ENCODE measurements at regions not wholly inside any gene's neighbourhood (a gene's known extent, or its start where the extent isn't known, plus 50 kb on each side); places are given as distances from the start of the nearest gene placed in this dataset.
A peak's percentile ranks its signal among the peaks of the same experiment; 100 is the strongest.

DNA sequence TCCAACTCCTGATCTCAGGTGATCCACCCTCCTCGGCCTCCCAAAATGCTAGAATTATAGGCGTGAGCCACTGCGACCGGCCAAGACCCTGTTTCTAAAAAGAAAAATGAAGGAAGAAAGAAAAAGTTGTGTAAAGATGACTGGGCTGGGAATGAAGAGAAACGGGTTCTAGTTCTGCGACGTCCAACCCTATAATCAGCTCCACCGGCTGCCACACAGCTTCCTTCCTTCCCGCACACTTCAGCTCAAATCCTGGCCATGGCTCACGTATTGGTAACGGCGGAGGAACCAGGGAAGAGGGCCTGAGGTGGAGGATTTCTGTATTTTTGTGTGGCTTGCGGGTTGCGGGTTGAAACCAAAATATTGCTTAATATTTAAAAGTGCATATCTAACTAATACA is 88.1 kb downstream of the MYL12B start:
- no peaks in the 10 kb centered on the region for H3K9me3 ChIP-seq (ENCODE audit: low read length)
- DNase-seq (no peak), ATAC-seq (no peak)
- intact Hi-C loops (cut with micrococcal nuclease), result no loop called here
- no peak overlapping the region for H2AFZ ChIP-seq (ENCODE audit: low read length)
- peaks cover 10% of the 10 kb centered on the region for H3K4me1 ChIP-seq (ENCODE audit: insufficient read depth, low read length)
- H3K79me2 ChIP-seq (ENCODE audit: low read length), result no peaks in the 10 kb centered on the region
- BruUV-seq (replicated peaks), result no TSS peak
- H3F3A ChIP-seq (ENCODE audit: low read length, unreplicated experiment), result no peaks in the 10 kb centered on the region
- H3K36me3 ChIP-seq (ENCODE audit: low read depth, low read length), result no peaks in the 10 kb centered on the region
- no peaks in the 10 kb centered on the region for H3K27me3 ChIP-seq (ENCODE audit: low read length)
- no peak overlapping the region for H3K9ac ChIP-seq (ENCODE audit: low read length)
- ChIA-PET POLR2A (ENCODE audit: unreplicated experiment) (interaction anchor here (0.6 kb wide), 1 partner anchor 317 kb away, joined by 5 read pairs; no protein-coding TSS in a partner anchor), CTCF (no interaction called here)
- H3K4me3 ChIP-seq (ENCODE audit: low read length), result no peak overlapping the region
- H3K4me2 ChIP-seq (ENCODE audit: low read length), result no peak overlapping the region
- H3K27ac ChIP-seq (ENCODE audit: low read length), result no peak overlapping the region
- H4K20me1 ChIP-seq (ENCODE audit: low read length), result no peaks in the 10 kb centered on the region
- no peaks in the 10 kb centered on the region for H3K9me2 ChIP-seq (replicated peaks; ENCODE audit: low read length)
- TF ChIP-seq, protein P1, sequence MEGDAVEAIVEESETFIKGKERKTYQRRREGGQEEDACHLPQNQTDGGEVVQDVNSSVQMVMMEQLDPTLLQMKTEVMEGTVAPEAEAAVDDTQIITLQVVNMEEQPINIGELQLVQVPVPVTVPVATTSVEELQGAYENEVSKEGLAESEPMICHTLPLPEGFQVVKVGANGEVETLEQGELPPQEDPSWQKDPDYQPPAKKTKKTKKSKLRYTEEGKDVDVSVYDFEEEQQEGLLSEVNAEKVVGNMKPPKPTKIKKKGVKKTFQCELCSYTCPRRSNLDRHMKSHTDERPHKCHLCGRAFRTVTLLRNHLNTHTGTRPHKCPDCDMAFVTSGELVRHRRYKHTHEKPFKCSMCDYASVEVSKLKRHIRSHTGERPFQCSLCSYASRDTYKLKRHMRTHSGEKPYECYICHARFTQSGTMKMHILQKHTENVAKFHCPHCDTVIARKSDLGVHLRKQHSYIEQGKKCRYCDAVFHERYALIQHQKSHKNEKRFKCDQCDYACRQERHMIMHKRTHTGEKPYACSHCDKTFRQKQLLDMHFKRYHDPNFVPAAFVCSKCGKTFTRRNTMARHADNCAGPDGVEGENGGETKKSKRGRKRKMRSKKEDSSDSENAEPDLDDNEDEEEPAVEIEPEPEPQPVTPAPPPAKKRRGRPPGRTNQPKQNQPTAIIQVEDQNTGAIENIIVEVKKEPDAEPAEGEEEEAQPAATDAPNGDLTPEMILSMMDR (conservative IDR thresholded peaks at IDR 0.05; ENCODE audit: low read depth, low read length), result no peak
- TF ChIP-seq EZH2phosphoT487 (IDR thresholded peaks at IDR 0.05; ENCODE audit: borderline replicate concordance, low read length), result no peak
- TF ChIP-seq EZH2 (IDR thresholded peaks at IDR 0.05; ENCODE audit: low read length, unreplicated experiment), result no peak

DNA sequence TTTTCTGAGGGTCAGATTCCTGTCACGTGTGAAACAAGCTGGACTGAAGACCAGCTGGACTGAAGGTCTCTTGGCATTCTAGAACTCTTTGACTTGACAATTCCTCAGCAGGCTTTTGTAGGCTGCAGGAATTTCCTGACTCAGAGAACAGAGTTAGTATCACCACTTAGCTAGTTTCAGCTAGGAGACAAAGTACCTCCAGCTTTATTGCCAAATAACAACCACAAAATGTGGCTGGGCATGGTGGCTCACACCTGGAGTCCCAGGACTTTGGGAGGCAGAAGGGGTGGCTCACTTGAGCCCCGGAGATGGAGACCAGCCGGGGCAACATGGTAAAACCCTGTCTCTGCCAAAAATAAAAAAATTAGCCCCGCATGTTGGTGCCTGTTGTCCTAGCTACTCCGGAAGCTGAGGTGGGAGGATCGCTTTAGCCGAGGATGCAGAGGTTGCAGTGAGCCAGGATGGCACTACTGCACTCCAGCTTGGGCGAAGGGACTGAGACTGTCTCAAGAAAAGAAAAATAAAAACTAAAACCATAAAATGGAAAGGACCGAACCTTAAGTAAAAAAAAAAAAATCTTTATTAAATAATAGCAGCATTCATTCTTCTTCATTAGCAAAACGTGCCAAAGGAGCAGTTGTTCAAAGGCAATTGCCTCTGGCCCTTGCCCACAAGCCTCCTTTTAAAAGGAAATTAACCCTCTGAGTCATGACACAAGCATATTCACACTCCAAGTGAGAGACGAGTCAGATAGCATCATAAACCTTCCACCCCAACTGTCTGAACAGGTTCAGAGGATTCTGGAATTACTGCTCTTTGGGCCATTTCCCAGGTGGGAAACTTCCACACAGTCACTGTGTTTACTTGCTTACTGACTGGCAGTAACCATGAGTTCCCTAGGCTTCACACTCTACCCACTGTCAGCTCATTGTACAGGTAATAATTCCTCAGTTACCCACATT is 88.9 kb downstream of the MYL12B start:
- Histone ChIP-seq H3K9me3 (ENCODE audit: low read length) (no peaks in the 10 kb centered on the region), H3K4me3 (ENCODE audit: low read length) (no peak overlapping the region), H3K36me3 (ENCODE audit: low read depth, low read length) (no peaks in the 10 kb centered on the region), H2AFZ (ENCODE audit: low read length) (peak overlapping the region; percentile 16; the same call in 1 of the 2 replicates), H4K20me1 (ENCODE audit: low read length) (no peaks in the 10 kb centered on the region), H3K9ac (ENCODE audit: low read length) (no peak overlapping the region), H3K9me2 (replicated peaks; ENCODE audit: low read length) (no peaks in the 10 kb centered on the region), H3K4me1 (ENCODE audit: insufficient read depth, low read length) (peaks cover 10% of the 10 kb centered on the region), H3K4me2 (ENCODE audit: low read length) (no peak overlapping the region), H3K27ac (ENCODE audit: low read length) (no peak overlapping the region), H3F3A (ENCODE audit: low read length, unreplicated experiment) (no peaks in the 10 kb centered on the region), H3K79me2 (ENCODE audit: low read length) (no peaks in the 10 kb centered on the region), H3K27me3 (ENCODE audit: low read length) (no peaks in the 10 kb centered on the region)
- peak; percentile 94 for ATAC-seq
- ChIA-PET POLR2A (ENCODE audit: unreplicated experiment) (no interaction called here), CTCF (no interaction called here)
- BruUV-seq (replicated peaks), result no TSS peak
- DNase-seq, result peak; percentile 76
- TF ChIP-seq EZH2 (IDR thresholded peaks at IDR 0.05; ENCODE audit: low read length, unreplicated experiment) (no peak), EZH2phosphoT487 (IDR thresholded peaks at IDR 0.05; ENCODE audit: borderline replicate concordance, low read length) (no peak)
- TF ChIP-seq, protein P1 (conservative IDR thresholded peaks at IDR 0.05; ENCODE audit: low read depth, low read length), result no peak
- intact Hi-C loops (cut with micrococcal nuclease), result no loop called here

DNA sequence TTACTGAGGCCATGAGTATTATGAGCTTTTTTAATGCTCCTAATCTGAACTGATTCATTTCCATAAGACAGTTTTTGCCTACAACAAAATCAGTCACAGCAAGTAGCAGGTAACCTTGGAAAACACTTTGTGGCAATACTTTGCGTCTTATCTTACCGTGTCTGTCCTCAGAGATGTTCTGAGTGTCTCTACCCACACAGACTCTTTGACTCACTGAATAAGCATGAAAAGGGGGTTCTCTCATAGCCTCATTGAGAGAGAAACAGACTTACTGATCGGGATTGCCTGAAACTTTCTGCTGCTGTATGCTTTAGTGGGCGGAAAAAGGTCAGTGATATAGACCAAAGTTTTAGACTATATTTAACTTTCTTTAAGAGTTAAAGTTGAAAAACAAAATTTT is 92.6 kb downstream of the MYL12B start:
- TF ChIP-seq EZH2phosphoT487 (IDR thresholded peaks at IDR 0.05; ENCODE audit: borderline replicate concordance, low read length), result no peak
- TF ChIP-seq EZH2 (IDR thresholded peaks at IDR 0.05; ENCODE audit: low read length, unreplicated experiment), result no peak
- TF ChIP-seq, protein P1 (conservative IDR thresholded peaks at IDR 0.05; ENCODE audit: low read depth, low read length), result no peak
- Histone ChIP-seq H3K9ac (ENCODE audit: low read length) (no peak overlapping the region), H3K9me2 (replicated peaks; ENCODE audit: low read length) (no peaks in the 10 kb centered on the region), H3K27ac (ENCODE audit: low read length) (no peak overlapping the region), H3K4me2 (ENCODE audit: low read length) (no peak overlapping the region), H2AFZ (ENCODE audit: low read length) (no peak overlapping the region), H3K4me1 (ENCODE audit: insufficient read depth, low read length) (peaks cover 10% of the 10 kb centered on the region), H3K36me3 (ENCODE audit: low read depth, low read length) (no peaks in the 10 kb centered on the region), H4K20me1 (ENCODE audit: low read length) (no peaks in the 10 kb centered on the region), H3K9me3 (ENCODE audit: low read length) (no peaks in the 10 kb centered on the region), H3F3A (ENCODE audit: low read length, unreplicated experiment) (no peaks in the 10 kb centered on the region), H3K4me3 (ENCODE audit: low read length) (no peak overlapping the region), H3K79me2 (ENCODE audit: low read length) (no peaks in the 10 kb centered on the region), H3K27me3 (ENCODE audit: low read length) (no peaks in the 10 kb centered on the region)
- ChIA-PET POLR2A (ENCODE audit: unreplicated experiment) (no interaction called here), CTCF (no interaction called here)
- DNase-seq, result no peak
- intact Hi-C loops (cut with micrococcal nuclease), result no loop called here
- BruUV-seq (replicated peaks), result no TSS peak
- no peak for ATAC-seq
